ENCODE measurements at regions not wholly inside any gene's neighbourhood (a gene's known extent, or its start where the extent isn't known, plus 50 kb on each side); places are given as distances from the start of the nearest gene placed in this dataset.
"Not testable (repeated sequence)": the region's sequence is repeated elsewhere in the genome, so short reads cannot be mapped to it uniquely, and the experiment has no call there.

- DNase-seq: no peak
Observed at GRCh38 chr2:47690132-47690531, 92.8 kb upstream of the MSH6 start.

GRCh38 chr2:47689118-47689517 is 93.8 kb upstream of the MSH6 start:
- DNase-seq: not testable (repeated sequence)

GRCh38 chr2:47688561-47688960 is 94.4 kb upstream of the MSH6 start:
- peak in 1 of 14 donors; percentile 25 for DNase-seq

GRCh38 chr2:47687856-47688255 is 95.1 kb upstream of the MSH6 start:
- no peak for DNase-seq

- DNase-seq: peak in 1 of 14 donors; percentile 4
Observed at GRCh38 chr2:47686018-47686417, 96.9 kb upstream of the MSH6 start.

- DNase-seq: no peak
Observed at GRCh38 chr2:47682216-47682749, 100.7 kb upstream of the MSH6 start.

- no peak for DNase-seq
Observed at GRCh38 chr2:47676261-47676926, 105.6 kb upstream of the KCNK12 start.

GRCh38 chr2:47675196-47675825 is 104.5 kb upstream of the KCNK12 start:
- no peak for DNase-seq

- no peak for DNase-seq
Observed at GRCh38 chr2:47666332-47666731, 95.5 kb upstream of the KCNK12 start.

- no peak for DNase-seq
Observed at GRCh38 chr2:47664817-47665216, 94.0 kb upstream of the KCNK12 start.

- no peak for DNase-seq
Observed at GRCh38 chr2:47662552-47662951, 91.8 kb upstream of the KCNK12 start.

GRCh38 chr2:47661310-47661709 is 90.5 kb upstream of the KCNK12 start:
- DNase-seq: no peak

GRCh38 chr2:47660168-47660567 is 89.4 kb upstream of the KCNK12 start:
- DNase-seq: no peak

- DNase-seq: no peak
Observed at GRCh38 chr2:47658646-47659320, 88.0 kb upstream of the KCNK12 start.

- no peak for DNase-seq
Observed at GRCh38 chr2:47657886-47658489, 87.2 kb upstream of the KCNK12 start.

GRCh38 chr2:47656715-47657600 is 86.2 kb upstream of the KCNK12 start:
- no peak for DNase-seq

GRCh38 chr2:47655563-47655880 is 84.7 kb upstream of the KCNK12 start:
- DNase-seq: no peak

GRCh38 chr2:47654790-47655562 is 84.2 kb upstream of the KCNK12 start:
- no peak for DNase-seq

- peak in 6 of 14 donors; percentile 6 to 22 (median 14) for DNase-seq
Observed at GRCh38 chr2:47653902-47654789, 83.4 kb upstream of the KCNK12 start.

GRCh38 chr2:47653036-47653435 is 82.3 kb upstream of the KCNK12 start:
- DNase-seq: no peak

Measured in C1 segment of cervical spinal cord (tissue), 14 donors.